Islet precursor cell (in vitro differentiated cells): ENCODE measurements at regions not wholly inside any gene's neighbourhood (a gene's known extent, or its start where the extent isn't known, plus 50 kb on each side); places are given as distances from the start of the nearest gene placed in this dataset.
"Not testable (repeated sequence)": the region's sequence is repeated elsewhere in the genome, so short reads cannot be mapped to it uniquely, and the experiment has no call there.

Source experiments
- DNase-seq: peaks from one replicate; pipeline ENCODE4 v3.0.0-alpha.2; 2018

DNA sequence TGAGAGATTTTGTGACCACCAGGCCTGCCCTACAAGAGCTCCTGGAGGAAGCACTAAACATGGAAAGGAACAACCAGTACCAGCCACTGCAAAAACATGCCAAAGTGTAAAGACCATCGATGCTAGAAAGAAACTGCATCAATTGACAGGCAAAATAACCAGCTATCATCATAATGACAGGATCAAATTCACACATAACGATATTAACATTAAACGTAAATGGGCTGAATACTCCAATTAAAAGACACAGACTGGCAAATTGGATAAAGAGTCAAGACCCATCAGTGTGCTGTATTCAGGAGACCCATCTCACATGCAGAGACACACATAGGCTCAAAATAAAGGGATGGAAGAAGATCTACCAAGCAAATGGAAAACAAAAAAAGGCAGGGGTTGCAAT is 182.4 kb downstream of the PRELID2 start:
- not testable (repeated sequence) for DNase-seq

DNA sequence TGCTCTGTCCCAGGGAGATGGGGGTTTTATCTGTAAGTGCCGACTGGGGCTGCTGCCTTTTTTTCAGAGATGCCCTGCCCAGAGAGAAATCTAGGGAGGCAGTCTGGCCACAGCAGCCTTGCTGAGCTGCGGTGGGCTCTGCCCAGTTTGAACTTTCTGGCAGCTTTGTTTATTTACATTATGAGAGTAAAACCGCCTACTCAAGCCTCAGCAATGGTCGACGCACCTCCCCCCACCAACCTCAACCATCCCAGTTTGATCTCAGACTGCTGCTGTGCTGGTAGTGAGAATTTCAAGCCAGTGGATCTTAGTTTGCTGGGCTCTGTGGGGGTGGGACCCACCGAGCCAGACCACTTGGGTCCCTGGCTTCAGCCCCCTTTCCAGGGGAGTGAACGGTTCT is 188.0 kb downstream of the PRELID2 start:
- DNase-seq: not testable (repeated sequence)

DNA sequence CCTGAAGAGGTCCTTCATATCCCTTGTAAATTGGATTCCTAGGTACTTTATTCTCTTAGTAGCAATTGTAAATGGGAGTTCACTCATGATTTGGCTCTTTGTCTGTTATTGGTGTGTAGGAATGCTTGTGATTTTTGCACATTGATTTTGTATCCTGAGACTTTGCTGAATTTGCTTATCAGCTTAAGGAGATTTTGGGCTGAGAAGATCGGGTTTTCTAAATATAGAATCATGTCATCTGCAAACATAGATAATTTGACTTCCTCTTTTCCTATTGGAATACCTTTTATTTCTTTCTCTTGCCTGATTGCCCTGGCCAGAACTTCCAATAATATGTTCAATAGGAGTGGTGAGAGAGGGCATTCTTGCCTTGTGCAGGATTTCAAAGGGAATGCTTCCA is 191.9 kb downstream of the PRELID2 start:
- DNase-seq: not testable (repeated sequence)

DNA sequence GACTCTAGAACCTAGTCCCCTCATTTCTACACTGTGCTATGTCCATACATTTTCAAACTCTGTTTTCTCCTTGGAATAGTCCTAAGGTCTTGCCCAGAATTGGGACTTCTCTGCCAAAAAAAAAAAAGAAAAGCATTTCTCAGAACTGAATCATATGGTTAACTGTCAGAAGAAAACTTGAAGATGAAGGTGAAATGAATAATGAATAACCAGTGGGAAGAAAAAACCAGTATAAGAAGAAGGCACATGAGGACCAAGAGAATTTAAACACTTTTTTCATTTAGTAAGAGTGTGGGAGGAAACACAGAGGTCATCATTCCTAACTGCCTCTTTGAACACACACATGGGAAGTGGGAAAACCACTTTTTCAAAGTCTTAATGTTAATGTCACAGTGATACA is 197.7 kb downstream of the PRELID2 start:
- no peak for DNase-seq

DNA sequence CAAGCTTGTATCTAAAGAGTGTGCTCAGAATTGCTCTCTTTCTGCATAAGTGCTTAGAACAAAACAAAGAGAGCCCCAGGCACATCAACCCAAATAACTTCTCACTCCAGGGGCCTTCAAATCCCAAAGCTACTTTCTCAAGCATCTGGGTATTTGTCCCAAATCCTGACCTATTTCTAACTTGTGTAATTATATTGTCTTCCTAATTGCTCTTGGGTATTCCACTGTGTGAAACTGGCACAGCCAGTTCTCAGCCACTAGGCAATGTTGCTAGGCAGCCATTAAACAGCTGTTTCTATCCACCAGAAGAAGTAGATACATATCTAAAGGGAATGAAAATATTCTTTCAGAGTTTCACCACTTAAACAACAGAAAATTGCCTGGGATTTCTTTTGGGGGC is 198.8 kb downstream of the PRELID2 start:
- no peak for DNase-seq

DNA sequence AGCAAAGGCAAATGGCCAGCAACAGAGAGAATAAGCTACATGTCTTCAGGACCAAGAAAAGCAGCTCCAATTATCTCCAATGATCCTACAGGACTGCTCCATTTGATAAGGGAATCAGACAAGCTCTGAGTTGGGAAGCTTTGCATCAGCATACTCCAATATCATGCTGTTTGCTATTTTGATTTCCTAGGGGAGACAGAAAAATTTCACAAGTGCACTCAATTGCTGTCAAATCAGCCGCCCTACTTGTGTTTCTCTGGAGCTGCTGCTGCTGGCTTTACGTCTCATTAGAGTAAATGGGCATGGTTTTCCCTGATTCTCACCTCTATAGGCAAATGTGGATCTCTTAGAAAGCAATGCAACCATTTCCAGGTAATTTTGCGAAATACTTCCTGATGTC is 201.7 kb downstream of the PRELID2 start:
- DNase-seq: no peak

DNA sequence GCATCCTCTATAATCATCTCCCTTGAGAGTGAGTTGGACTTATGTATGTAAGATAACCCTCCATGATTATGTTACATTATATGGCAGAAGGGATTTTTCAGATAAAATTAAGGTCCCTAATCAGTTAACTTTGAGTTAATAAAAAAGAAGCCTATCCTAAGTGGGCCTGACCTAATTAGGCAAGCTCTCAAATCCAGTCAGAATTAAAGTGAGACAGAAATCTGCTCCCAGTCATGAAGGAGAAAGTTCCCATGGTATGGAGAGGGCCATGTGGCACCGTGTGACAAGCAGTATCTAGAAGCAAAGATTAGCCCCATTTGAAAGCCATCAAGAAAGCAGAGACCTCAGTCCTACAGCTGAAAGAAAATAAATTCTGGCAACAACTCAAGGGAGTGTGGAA is 202.4 kb downstream of the PRELID2 start:
- no peak for DNase-seq

DNA sequence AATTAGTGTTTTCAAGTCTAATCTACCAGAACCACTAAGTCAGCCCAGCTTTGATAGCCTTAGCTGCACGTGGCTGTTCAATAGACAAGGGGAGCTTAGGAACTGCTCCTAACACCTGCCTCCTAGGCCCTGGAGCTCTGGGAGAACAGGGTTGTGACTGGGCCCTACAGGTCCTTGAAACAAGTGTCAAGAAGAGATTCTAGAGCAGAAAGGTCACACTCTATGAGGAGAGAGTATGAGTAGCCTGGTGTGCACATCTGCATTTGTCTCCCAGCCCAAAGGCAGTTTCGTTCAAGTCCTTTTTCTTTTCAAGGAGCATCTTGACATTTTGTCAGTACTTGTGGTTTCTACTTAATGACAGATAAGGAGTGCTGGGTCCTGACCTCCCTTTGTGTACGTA is 206.1 kb downstream of the PRELID2 start:
- DNase-seq: peak; percentile 78

DNA sequence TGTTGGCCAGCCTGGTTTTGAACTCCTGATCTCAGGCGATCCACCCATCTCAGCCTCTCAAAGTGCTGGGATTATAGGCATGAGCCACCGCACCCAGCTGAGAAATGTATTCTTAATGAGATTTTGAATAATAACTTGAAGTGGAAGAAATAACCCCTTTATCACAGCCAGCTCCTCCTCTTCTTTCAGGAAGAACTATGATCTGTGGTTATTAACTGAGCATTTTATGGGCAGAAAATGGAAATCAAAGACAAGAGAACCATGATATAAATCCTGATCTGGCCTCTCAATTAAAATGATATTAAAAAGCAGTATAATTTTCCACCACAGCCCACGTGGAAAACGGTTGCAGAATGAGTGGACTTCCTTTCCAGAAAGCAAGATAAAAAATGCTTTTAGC is 206.6 kb downstream of the PRELID2 start:
- DNase-seq: no peak

DNA sequence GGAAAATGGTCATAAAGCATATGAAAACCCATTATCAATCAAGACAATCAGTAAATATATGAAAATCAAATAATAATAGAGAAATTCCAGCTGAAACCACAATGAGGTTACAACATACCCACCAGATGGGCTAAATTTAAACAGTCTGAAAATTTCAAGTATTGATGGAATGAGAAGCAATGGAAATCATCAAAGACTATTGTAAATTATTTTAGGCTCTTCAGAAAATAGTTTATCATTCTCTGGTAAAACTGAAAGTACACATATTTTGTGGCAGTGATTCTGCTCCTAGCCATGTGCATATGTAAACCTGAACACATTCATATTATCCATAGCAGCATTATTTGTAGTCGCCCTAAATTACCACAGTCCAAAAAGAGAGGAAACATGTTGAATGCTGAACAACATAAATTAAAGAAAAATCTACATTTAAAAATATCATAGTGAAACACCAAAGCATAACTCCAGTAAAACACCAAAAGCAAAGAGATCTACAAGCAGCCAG is 215.3 kb downstream of the PRELID2 start:
- no peak for DNase-seq

DNA sequence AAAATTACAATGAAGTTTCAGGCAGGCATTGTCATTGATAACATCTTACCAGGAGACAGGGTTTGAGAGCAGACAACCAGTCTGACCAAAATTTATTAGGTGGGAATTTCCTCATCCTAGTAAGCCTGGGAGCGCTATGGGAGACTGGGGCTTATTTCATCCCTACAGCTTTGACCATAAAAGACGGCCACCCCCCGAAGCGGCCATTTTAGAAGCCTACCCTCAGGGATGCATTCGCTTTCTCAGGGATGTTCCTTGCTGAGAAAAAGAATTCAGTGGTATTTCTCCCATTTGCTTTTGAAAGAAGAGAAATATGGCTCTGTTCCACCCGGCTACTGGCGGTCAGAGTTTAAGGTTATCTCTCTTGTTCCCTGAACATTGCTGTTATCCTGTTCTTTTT is 218.4 kb downstream of the PRELID2 start:
- not testable (repeated sequence) for DNase-seq

DNA sequence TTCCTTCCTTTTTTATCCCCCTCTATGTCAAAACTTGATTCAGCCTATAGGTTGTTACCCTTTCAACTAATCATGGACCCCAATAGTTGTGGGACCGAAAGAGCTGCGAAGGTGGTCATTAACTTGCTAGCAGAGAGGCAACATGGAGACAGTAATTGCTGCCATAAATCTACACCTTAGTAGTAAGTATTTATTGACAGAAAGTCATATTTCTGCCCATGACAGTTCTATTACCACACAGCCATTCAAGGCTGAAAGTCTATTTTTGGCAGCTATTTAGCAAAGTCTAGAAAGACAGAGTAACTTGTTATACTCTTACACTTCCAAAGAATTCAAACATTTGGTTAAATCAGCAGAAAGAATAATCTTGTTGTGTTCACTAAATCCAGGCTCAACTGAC is 236.2 kb downstream of the PRELID2 start:
- DNase-seq: no peak

DNA sequence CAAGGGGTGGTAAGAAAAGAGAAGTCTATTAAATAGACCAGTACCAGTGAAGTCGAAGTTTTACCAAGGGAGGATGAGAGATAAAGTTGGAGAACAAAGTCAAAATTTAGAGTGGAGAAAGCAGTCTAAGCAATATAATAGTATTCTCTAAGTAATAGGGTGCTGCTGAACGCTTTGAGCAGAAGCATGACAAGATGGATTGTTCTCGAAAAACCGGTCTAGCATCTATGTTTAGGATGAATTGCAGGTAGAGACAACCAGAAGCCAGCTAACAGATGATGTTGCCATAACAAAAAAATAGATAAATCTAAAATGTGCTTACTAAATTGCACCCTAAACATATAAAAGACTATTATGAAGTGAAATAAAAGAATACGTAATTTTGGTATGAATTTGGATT is 237.0 kb downstream of the PRELID2 start:
- no peak for DNase-seq

DNA sequence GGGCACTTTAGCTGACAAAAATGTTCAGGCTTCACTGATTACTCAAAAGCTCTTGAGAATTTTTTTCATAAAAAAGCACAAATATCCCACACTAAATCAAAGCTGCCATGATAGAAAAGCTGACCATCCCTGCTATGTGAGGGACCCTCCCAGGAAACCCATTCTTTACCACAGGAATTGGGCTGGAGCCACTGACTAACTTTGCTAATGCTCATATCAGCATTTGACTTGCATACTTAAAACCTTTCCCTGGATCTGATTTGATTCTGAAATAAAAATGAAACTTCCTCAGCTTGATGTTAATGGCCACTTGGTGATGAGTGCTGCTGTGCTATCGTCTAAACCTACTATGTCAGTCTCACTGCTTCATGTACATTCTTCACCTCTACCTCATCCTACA is 243.6 kb downstream of the PRELID2 start:
- no peak for DNase-seq

DNA sequence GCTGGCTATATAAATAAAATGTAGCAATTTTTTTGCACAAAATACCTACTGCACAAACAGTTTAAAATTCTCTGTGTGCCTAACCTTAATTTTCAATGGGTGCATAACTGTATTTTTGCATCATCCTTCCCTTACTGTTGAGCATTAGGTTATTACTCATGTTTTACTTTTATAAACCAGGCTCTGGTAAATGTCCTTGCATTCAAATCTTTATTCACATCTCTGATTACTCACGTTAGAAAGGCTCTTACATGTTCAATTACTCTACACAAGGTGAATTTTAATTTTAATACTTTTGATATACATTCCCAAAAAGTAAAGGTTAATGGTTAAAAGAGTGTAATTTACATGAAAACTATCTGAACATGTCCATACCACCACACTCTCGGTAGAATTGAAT is 246.1 kb downstream of the PRELID2 start:
- DNase-seq: no peak

DNA sequence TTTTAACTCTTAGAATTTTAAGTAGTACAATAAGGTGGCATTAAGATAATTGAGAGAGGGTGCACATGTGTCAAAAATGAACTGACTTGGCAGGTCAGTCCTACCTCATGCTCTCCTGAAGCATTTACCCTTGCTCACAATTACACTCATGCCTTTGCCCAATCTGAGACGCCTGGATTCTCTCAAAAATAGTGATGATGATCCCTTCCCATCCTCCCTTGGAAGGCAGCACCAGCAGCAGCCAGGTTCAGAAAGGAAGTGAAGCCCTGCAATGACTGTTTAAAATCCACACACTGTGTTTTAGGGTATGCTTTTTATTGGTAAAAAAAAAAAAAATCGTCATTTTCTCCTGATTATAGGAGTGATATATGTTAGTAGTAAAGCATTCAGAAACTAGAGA is 246.6 kb downstream of the PRELID2 start:
- DNase-seq: no peak

DNA sequence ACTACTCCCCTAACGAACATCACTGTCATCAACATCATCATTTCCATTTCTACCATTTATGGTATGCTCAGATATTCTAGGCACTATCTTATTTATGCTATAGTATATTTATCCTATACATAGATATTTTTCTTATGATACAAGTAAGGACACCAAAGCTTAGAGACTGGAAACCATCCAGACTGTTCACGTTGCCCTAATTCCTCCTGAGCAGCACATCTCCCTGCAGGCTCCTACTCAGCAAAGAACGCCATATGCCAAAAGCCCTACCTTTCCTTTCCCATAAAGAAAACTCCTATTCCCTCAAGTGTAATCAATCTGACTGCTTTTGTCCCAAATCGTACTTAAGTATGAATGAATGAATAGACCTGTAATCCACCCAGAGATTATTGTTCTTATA is 247.0 kb downstream of the PRELID2 start:
- no peak for DNase-seq

DNA sequence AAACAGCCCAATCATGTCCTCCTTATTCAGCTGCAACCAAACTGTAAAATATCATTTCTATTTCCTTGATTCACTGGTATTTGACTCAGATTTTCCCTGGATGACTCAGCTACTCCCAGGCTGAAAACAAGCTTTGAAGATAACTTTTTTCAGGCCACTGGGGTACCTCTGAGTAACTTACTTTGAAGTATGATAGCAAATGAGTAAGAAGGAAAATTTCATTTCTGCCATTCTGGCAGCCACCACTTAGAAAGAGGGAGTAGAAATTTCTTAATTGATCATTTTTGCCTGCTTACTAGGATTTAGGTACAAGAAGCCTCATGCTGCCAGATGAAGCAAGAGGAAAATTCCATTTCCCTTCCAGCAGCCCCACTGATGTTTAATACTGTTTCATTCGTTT is 247.4 kb downstream of the PRELID2 start:
- no peak for DNase-seq

DNA sequence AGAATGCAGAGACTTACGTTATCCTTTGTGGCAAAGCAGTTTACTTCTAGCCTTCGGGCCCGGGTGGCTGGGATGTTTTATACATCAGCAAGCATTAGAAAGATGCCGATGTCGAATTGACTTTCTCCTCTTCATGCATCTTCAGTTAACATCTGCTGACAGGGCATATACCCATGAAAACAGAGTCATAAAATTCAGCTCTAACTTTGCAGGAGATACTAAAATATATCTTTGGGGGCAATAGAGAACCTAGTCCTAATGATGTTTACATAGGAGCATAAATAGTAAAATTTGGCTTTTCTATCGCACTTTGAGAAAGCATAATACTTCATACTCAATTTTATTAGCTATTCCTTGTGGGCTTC is 247.9 kb downstream of the PRELID2 start:
- no peak for DNase-seq

DNA sequence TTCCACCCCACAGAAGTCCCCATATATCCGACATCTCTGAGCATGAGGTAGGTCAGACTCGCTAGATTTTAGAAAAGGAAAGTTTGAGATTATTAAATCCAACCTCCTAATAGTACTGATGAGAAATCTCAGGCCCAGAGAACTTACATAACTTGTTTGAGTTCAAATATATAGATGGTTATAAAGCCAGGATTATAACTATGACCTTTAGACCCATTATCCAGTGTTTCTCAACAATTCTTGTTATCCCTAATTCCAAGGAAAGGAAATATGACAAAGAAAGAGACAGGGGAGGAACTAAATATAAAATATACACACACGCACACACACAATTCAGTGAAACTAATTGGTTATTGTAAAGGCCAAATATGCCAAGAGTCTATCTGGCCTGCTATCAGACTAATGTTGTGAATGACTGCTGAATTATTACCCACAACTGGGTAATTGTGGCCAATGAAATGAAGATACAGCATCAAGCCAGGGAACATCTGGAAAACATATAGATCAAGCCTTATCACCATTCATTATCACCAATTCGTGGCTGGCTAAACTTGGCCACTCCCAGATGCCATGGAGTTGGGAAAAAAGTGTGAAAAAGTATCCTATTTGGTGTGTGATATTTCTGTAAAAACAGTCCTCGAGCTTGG is 248.4 kb downstream of the PRELID2 start:
- no peak for DNase-seq

DNA sequence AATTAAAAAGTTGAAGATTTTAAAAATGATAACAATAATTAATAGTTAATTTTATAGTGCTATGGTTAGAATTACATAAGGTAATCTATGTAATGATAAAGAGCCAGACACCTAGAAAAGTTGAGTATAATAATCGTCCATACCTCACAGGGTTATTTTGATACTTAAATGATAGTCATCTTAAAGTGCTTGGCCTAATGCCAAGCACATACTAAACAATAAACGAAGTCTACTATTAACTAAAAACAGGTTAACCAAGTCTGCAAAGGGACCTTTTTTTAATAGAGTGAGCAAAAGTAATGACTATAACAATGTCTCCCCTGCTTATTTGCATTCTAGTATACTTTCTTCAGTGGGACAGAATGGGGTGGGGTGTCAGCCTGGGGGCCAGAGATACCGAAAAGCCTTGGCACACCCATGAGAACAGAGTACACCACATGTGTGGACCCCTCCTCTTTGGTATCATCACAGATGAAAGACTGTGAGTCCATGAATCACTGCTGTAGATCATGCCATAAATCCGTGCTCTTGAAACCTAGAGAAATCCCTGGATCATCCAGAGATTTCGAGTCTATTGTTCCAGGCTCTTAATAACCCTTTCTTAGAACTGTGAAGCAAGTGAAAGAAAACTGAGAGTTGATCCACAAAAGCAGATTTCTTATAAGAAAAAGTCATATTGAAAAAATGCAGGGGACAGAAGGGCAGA is 249.5 kb downstream of the PRELID2 start:
- no peak for DNase-seq

DNA sequence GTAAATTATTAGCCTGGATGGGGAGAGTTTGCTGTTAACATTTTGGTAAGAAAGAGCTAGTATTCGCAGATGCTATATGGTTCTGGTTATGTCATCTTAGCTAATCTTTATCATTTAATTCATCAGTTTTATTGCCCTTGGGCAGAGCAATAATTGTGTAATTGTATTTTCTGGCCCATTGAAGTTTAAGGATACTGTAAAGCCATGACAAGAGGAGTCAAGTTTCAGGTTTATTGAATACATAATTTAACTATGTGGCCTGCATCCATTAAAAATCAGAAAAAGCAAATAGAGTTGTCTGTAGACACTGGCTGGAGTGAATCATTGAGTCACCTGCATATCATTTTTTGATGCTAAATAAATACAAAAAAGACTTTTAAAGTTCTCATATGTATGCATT is 255.8 kb downstream of the PRELID2 start:
- DNase-seq: no peak

DNA sequence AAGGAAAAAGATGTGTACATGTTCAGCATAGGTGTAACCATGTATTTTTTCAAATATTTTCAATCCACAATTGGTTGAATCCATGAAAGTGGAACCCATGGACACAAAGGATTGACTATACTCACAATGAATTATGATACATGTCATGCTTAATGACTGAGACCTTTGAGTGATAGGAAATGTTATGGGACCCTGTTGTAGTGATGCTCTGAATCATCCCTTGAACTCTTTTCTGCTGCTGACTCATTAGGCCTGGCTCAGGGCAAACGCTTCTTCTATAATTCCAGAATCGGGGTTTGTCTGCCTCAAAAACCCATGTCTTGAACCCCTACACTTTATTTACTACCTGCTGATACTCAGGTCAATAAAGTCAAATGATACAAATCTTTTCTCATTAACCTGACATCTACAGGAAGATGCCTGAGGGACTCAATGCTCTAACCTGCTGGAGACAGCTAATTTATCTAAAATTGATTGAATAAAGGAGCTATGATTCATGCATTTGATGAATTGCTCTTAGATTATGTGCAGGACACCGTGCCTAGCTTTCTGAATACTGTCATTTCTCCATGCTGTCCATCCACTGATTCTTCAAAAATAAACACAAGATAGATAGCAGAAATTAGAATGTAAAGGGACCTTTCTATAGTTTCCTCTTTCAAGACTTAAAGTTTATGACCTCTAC is 260.1 kb downstream of the PRELID2 start:
- DNase-seq: no peak

DNA sequence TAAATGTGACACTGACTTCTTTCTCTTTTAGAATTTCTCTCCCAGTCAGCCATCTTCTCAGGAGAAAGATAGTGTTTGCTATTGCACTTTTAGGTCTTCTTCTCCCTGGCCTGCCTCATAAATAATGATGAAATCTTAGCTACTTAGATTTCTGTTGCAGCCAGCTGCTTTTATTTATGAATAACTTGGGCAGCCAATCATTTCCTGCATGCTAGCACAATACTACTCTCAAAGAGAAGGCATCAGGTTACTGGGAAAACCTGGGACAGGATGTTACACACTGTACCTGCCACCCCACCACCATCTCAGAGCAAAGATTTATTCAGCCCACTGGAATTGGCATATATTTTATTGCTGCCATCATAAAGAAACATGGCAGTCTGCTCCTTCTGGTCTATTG is 266.6 kb downstream of the PRELID2 start:
- no peak for DNase-seq
